ENCODE measurements at regions not wholly inside any gene's neighbourhood (a gene's known extent, or its start where the extent isn't known, plus 50 kb on each side); places are given as distances from the start of the nearest gene placed in this dataset.

DNA sequence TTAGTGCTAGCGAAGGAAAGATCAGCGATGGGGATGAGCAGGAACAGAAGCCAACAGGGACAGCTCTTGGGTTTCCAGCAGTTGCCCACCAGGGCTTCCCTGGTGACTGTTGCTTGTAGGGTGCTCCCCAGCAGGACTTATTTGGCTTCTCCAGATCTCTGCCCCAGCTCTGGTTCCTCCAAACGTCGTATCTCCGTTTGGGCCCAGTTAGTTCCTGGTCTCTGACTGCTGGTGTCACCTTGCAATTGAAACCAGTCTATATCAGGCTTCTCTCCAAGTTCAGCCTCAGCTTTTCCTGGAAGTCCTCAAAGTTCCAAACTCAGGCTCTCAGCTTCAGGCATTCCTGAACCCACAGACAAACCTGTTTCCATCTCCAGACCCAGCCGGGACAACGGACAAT, 70.8 kb upstream of the NXT1 start:
- TF ChIP-seq, protein P1, sequence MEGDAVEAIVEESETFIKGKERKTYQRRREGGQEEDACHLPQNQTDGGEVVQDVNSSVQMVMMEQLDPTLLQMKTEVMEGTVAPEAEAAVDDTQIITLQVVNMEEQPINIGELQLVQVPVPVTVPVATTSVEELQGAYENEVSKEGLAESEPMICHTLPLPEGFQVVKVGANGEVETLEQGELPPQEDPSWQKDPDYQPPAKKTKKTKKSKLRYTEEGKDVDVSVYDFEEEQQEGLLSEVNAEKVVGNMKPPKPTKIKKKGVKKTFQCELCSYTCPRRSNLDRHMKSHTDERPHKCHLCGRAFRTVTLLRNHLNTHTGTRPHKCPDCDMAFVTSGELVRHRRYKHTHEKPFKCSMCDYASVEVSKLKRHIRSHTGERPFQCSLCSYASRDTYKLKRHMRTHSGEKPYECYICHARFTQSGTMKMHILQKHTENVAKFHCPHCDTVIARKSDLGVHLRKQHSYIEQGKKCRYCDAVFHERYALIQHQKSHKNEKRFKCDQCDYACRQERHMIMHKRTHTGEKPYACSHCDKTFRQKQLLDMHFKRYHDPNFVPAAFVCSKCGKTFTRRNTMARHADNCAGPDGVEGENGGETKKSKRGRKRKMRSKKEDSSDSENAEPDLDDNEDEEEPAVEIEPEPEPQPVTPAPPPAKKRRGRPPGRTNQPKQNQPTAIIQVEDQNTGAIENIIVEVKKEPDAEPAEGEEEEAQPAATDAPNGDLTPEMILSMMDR (conservative IDR thresholded peaks at IDR 0.05), result no peak
- TF ChIP-seq ZFX (IDR thresholded peaks at IDR 0.05), result no peak
- no peak overlapping the region for H3K27ac ChIP-seq

DNA sequence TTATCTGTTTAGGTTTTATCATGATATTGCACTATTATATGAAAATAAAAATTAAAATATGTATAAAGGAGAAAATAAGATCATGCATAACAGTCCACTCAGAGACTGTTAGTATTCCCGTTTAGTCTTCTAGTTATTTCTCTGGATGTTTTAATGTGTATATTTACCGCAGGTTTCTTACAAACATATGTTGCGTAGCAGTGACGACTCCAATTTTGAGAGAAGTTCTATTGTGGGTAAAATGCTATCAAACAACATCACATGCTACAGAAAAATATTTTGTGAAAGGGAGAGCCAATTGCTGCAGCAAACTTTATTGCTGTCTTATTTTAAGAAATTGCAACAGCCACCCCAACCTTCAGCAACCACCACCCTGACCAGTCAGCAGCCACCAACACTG, 72.4 kb upstream of the NXT1 start:
- TF ChIP-seq ZFX (IDR thresholded peaks at IDR 0.05), result no peak
- TF ChIP-seq, protein P1 (conservative IDR thresholded peaks at IDR 0.05), result no peak
- H3K27ac ChIP-seq, result no peak overlapping the region

DNA sequence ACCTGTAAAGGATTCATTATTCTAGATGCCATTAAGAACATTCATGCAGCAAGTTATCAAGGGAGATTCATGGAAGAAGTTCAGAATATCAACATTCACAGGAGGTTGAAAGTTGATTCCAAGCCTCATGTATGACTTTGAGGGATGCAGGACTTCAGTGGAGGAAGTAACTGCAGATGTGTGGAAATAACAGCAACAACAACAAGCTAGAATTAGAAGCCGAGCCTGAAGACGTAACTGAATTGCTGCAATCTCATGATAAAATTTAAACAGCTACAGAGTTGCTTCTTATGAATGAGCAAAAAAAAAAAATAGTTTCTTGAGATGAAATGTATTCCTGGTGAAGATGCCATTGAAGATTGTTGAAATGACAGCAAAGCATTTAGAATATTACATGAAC, 73.3 kb upstream of the NXT1 start:
- H3K27ac ChIP-seq, result no peak overlapping the region
- TF ChIP-seq, protein P1 (conservative IDR thresholded peaks at IDR 0.05), result no peak
- TF ChIP-seq ZFX (IDR thresholded peaks at IDR 0.05), result no peak

DNA sequence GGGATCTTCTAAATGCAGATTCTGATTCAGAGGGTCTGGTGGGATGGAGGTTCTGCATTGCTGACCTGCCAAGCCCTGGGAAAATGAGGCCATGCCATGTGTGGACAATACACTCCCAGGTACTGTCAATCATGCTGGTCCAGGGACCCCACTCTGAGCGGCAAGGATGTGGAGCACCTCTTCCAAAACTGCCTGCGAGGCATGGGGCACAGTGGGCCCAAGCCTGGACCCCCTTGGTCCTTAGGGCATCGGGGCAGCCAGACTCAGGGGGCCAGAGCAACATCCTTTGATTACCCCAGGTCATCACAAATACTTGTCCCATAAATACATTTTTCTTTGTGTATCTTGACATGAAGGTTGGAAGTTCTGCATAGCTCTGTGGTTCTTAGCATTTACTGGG, 76.8 kb upstream of the NXT1 start:
- H3K27ac ChIP-seq, result no peak overlapping the region
- TF ChIP-seq, protein P1 (conservative IDR thresholded peaks at IDR 0.05), result no peak
- TF ChIP-seq ZFX (IDR thresholded peaks at IDR 0.05), result no peak

DNA sequence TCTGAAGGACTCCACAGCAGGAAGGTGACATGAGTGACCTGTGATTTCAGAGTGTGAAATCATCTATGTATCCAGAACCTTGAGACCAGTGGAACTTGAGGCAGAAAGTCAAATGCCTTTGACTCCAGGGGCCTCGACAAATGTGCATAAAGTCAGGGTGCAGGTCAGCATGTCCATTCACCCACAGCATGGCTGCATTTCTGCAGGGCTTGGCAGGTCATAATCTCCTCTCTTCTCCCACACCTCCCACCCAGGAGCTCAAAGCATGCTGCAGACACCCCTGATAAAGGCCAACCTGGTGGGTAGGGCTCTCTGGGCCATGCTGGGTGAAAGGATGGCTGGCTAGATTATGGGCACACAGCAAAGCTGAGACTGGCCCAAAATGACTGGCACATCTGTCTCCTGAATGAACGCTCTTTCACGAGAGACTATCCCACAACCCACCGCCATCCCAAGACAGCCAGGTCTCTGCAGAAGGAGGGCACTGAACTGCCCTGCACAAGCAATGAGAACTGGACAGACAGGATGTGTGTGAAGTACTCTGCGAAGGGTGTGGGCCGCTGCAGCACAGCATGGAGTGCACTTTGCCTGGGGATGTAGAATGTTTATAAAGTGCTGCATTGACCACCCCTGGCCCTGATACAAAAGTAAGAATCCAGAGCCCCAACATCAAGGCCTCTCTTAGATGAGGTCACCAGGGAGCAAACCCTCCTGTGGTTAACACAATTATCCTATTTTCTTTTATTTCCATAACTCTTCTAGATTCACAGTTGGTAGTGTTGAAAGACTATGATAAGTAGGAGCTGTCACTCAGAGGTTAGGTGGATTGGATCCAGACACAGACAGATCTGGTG, 78.2 kb upstream of the NXT1 start:
- H3K27ac ChIP-seq, result no peak overlapping the region
- TF ChIP-seq ZFX (IDR thresholded peaks at IDR 0.05), result no peak
- TF ChIP-seq, protein P1 (conservative IDR thresholded peaks at IDR 0.05), result no peak

DNA sequence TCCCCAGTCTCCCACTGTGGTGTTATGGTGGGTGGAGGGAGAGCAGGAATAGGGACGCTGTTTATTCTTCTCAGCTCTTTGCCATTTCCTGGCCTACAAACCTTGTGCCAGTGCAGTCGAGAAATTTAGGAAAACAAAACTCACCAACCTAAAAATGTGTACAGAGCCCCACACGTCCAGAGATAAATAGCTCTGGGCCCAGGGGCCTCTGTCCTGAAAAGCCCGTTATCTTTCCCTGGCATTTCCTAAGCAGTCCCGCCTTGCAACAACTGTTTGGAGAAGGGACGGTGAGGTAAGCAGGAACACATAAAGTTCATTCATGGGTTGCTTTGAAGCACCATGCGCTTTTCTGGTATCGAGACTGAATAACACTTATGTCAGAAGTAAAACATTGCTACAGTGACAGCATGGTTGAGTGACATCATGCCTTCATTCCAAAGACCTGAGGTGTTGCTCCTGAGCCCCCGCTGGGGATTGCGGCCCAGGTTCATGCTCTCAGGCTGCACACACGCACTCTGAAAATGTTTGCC, 80.1 kb upstream of the NXT1 start:
- TF ChIP-seq ZFX (IDR thresholded peaks at IDR 0.05), result no peak
- TF ChIP-seq, protein P1 (conservative IDR thresholded peaks at IDR 0.05), result no peak
- no peak overlapping the region for H3K27ac ChIP-seq

DNA sequence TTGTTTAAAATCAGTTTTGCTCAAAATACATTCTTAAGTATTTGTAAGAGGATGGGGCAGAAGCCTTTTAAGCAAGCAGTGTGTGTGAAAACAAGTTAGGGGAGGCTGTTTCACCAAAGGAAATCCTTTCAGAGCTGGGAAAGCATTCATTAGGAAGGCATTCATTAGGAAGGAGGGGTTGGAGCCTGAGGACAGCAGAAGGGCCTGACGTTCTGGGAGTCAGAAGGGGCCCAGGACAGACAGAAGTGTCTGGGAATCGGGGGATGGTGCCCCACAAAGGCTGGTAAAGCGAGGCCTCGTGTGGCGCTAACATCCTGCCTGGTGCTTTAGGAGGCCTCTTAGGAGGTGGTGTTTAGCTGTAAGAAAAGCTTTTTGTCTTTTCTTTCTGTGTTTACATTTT, 80.6 kb upstream of the NXT1 start:
- no peak overlapping the region for H3K27ac ChIP-seq
- no peak for TF ChIP-seq ZFX (IDR thresholded peaks at IDR 0.05)
- TF ChIP-seq, protein P1 (conservative IDR thresholded peaks at IDR 0.05), result no peak
